GM23338 (cell line): ENCODE measurements at regions not wholly inside any gene's neighbourhood (a gene's known extent, or its start where the extent isn't known, plus 50 kb on each side); places are given as distances from the start of the nearest gene placed in this dataset.

Experiments used
- ATAC-seq: fragments of 200-7000 bp; cut with Tn5 transposase; 3 replicates; pipeline ENCODE4 v1.9.1; 2020
- DNase-seq: peaks from one replicate; pipeline ENCODE4 v3.0.0-alpha.2; 2015; ENCODE audit warnings: low spot score
- H2AFZ ChIP-seq: fragments of 200-600 bp; sonication (generic); 2 replicates; pipeline ENCODE4 v1.8.0; 2016; ENCODE audit warnings: antibody characterized with exemption, mild to moderate bottlenecking, moderate library complexity
- H3F3A ChIP-seq: fragments of 200-600 bp; sonication (generic); replicated peaks from 2 replicates; pipeline ENCODE4 v1.8.0; 2017; ENCODE audit warnings: antibody characterized with exemption, mixed run types, low read depth
- H3K27ac ChIP-seq: fragments of 200-600 bp; sonication (generic); 2 replicates; pipeline ENCODE4 v1.6.1; 2016; ENCODE audit warnings: low read depth
- H3K27me3 ChIP-seq: fragments of 200-600 bp; sonication (generic); 2 replicates; pipeline ENCODE4 v1.8.0; 2016; ENCODE audit warnings: mild to moderate bottlenecking, mixed run types, moderate library complexity; ENCODE audit not compliant: insufficient read depth
- H3K36me3 ChIP-seq: fragments of 200-600 bp; sonication (generic); 2 replicates; pipeline ENCODE4 v1.8.0; 2016; ENCODE audit warnings: mild to moderate bottlenecking; ENCODE audit not compliant: insufficient read depth
- H3K4me1 ChIP-seq: fragments of 200-600 bp; sonication (generic); 2 replicates; pipeline ENCODE4 v1.8.0; 2016; ENCODE audit warnings: mild to moderate bottlenecking, moderate library complexity; ENCODE audit not compliant: insufficient read depth
- H3K4me2 ChIP-seq: fragments of 200-600 bp; sonication (generic); 2 replicates; pipeline ENCODE4 v1.7.1; 2017; ENCODE audit warnings: mixed run types
- H3K4me3 ChIP-seq: fragments of 200-600 bp; sonication (generic); 2 replicates; pipeline ENCODE4 v1.6.1; 2016; ENCODE audit warnings: mixed run types
- H3K79me2 ChIP-seq: fragments of 200-600 bp; sonication (generic); replicated peaks from 2 replicates; pipeline ENCODE4 v1.8.0; 2017; ENCODE audit warnings: mild to moderate bottlenecking; ENCODE audit not compliant: insufficient read depth
- H3K9me2 ChIP-seq: fragments of 200-600 bp; sonication (generic); 2 replicates; pipeline ENCODE4 v1.8.0; 2017; ENCODE audit not compliant: insufficient read depth
- H4K20me1 ChIP-seq: fragments of 200-600 bp; sonication (generic); replicated peaks from 2 replicates; pipeline ENCODE4 v1.8.0; 2017; ENCODE audit warnings: mild to moderate bottlenecking; ENCODE audit not compliant: insufficient read depth
- H3K27ac Mint-ChIP-seq: 2 replicates; pipeline ENCODE4 v1.8.0; 2020; ENCODE audit warnings: inconsistent platforms, mild to moderate bottlenecking, moderate library complexity, mixed read lengths
- H3K27me3 Mint-ChIP-seq: 3 replicates; pipeline ENCODE4 v1.8.0; 2022; ENCODE audit warnings: low read depth, mild to moderate bottlenecking, moderate library complexity, mixed read lengths, inconsistent platforms; ENCODE audit not compliant: insufficient read depth, poor library complexity
- H3K36me3 Mint-ChIP-seq: 3 replicates; pipeline ENCODE4 v1.8.0; 2021; ENCODE audit warnings: low read depth, mild to moderate bottlenecking, inconsistent platforms, moderate library complexity, mixed read lengths
- H3K4me1 Mint-ChIP-seq: 3 replicates; pipeline ENCODE4 v1.8.0; 2020; ENCODE audit warnings: mild to moderate bottlenecking, inconsistent platforms, mixed read lengths
- H3K4me3 Mint-ChIP-seq: 3 replicates; pipeline ENCODE4 v1.8.0; 2021; ENCODE audit warnings: moderate library complexity, mild to moderate bottlenecking, inconsistent platforms, mixed read lengths
- H3K9me3 Mint-ChIP-seq: 3 replicates; pipeline ENCODE4 v1.8.0; 2020; ENCODE audit warnings: moderate library complexity, mild to moderate bottlenecking, inconsistent platforms, mixed read lengths
- CREB1 ChIP-seq: fragments of 250-450 bp; sonication (Bioruptor Pico); IDR thresholded peaks from 2 replicates; pipeline ENCODE4 v1.5.0; 2020; ENCODE audit warnings: low read depth, mild to moderate bottlenecking, moderate library complexity
- EZH2 ChIP-seq: fragments of 200-600 bp; sonication (generic); IDR thresholded peaks from one replicate; pipeline ENCODE4 v1.8.0; 2017; ENCODE audit warnings: antibody characterized with exemption, mild to moderate bottlenecking, low read depth; ENCODE audit not compliant: unreplicated experiment
- JUNB ChIP-seq: IDR thresholded peaks from one replicate; pipeline ENCODE4 v1.6.1; 2016; ENCODE audit warnings: antibody characterized with exemption; ENCODE audit not compliant: unreplicated experiment
- POLR2AphosphoS5 ChIP-seq: IDR thresholded peaks from 2 replicates; pipeline ENCODE4 v1.6.1; 2016; ENCODE audit warnings: antibody characterized with exemption, low read depth
- STAT1 ChIP-seq: IDR thresholded peaks from one replicate; pipeline ENCODE4 v1.6.1; 2016; ENCODE audit warnings: antibody characterized with exemption; ENCODE audit not compliant: unreplicated experiment
- ZNF114 ChIP-seq: fragments of 250-450 bp; sonication (Bioruptor Pico); IDR thresholded peaks from 2 replicates; pipeline ENCODE4 v1.5.0; 2020; ENCODE audit warnings: mild to moderate bottlenecking, moderate library complexity
- TF ChIP-seq, protein P1 (sequence below): IDR thresholded peaks from one replicate; pipeline ENCODE4 v1.6.1; 2018; ENCODE audit warnings: antibody characterized with exemption; ENCODE audit not compliant: unreplicated experiment
- TF ChIP-seq, protein P2 (sequence below), 2 experiments: fragments of 200-600 bp in 1 of 2; sonication (generic) in 1 of 2; conservative IDR thresholded peaks; 2 replicates each; pipeline versions ENCODE4 v1.5.1 to v1.6.1; 2016 to 2017; ENCODE audit warnings: antibody characterized with exemption in 2 of 2, low read depth in 2 of 2, mild to moderate bottlenecking in 2 of 2, moderate library complexity in 1 of 2
- TF ChIP-seq, protein P3 (sequence below): fragments of 250-450 bp; sonication (Bioruptor Pico); IDR thresholded peaks from 2 replicates; pipeline ENCODE4 v1.5.0; 2020; ENCODE audit warnings: mild to moderate bottlenecking, moderate library complexity
- TF ChIP-seq, protein P4 (sequence below): IDR thresholded peaks from 2 replicates; pipeline ENCODE4 v1.6.1; 2016; ENCODE audit warnings: antibody characterized with exemption

DNA sequence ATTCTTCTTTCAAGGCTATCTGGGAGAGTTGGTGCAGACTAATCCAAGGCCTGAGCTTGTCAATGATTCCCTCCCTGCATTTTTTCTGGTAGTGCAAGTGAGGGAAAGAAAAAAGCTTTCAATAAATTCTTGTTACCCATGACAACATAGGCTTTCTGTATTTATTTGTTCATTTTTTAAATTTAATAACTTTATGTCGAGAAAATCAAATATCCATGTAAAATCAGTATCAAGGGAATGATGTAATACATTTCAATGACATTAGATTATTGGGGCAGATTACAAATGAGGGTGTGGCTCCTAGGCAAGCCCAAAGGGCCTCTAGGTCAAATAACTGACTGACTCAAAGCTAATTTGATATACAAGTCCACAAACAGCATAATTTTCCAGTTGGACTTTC lies 104.0 kb downstream of the GJA1 start:
- no peaks in the 10 kb centered on the region for H3F3A ChIP-seq
- no peaks in the 10 kb centered on the region for H3K36me3 ChIP-seq
- no peaks in the 10 kb centered on the region for H3K36me3 Mint-ChIP-seq
- no peak for ATAC-seq
- no peak overlapping the region for H3K27ac Mint-ChIP-seq
- no peak overlapping the region for H2AFZ ChIP-seq
- DNase-seq: no peak
- H3K4me1 ChIP-seq: 0 out of 2 replicates have a peak, but pooled peaks cover 6% of the 10 kb centered on the region
- H3K9me3 Mint-ChIP-seq: no peaks in the 10 kb centered on the region
- H3K27me3 ChIP-seq: no peaks in the 10 kb centered on the region
- peaks cover 3% of the 10 kb centered on the region for H3K27me3 Mint-ChIP-seq
- peaks cover 15% of the 10 kb centered on the region; the same call in 2 of the 3 replicates for H3K4me1 Mint-ChIP-seq
- H3K27ac ChIP-seq: no peak overlapping the region
- H3K4me2 ChIP-seq: no peak overlapping the region
- H3K79me2 ChIP-seq: no peaks in the 10 kb centered on the region
- H4K20me1 ChIP-seq: no peaks in the 10 kb centered on the region
- TF ChIP-seq JUNB (no peak), ZNF114 (no peak), CREB1 (no peak), STAT1 (no peak), POLR2AphosphoS5 (no peak), EZH2 (no peak)
- TF ChIP-seq, protein P1, sequence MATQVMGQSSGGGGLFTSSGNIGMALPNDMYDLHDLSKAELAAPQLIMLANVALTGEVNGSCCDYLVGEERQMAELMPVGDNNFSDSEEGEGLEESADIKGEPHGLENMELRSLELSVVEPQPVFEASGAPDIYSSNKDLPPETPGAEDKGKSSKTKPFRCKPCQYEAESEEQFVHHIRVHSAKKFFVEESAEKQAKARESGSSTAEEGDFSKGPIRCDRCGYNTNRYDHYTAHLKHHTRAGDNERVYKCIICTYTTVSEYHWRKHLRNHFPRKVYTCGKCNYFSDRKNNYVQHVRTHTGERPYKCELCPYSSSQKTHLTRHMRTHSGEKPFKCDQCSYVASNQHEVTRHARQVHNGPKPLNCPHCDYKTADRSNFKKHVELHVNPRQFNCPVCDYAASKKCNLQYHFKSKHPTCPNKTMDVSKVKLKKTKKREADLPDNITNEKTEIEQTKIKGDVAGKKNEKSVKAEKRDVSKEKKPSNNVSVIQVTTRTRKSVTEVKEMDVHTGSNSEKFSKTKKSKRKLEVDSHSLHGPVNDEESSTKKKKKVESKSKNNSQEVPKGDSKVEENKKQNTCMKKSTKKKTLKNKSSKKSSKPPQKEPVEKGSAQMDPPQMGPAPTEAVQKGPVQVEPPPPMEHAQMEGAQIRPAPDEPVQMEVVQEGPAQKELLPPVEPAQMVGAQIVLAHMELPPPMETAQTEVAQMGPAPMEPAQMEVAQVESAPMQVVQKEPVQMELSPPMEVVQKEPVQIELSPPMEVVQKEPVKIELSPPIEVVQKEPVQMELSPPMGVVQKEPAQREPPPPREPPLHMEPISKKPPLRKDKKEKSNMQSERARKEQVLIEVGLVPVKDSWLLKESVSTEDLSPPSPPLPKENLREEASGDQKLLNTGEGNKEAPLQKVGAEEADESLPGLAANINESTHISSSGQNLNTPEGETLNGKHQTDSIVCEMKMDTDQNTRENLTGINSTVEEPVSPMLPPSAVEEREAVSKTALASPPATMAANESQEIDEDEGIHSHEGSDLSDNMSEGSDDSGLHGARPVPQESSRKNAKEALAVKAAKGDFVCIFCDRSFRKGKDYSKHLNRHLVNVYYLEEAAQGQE: no peak
- TF ChIP-seq, protein P2, sequence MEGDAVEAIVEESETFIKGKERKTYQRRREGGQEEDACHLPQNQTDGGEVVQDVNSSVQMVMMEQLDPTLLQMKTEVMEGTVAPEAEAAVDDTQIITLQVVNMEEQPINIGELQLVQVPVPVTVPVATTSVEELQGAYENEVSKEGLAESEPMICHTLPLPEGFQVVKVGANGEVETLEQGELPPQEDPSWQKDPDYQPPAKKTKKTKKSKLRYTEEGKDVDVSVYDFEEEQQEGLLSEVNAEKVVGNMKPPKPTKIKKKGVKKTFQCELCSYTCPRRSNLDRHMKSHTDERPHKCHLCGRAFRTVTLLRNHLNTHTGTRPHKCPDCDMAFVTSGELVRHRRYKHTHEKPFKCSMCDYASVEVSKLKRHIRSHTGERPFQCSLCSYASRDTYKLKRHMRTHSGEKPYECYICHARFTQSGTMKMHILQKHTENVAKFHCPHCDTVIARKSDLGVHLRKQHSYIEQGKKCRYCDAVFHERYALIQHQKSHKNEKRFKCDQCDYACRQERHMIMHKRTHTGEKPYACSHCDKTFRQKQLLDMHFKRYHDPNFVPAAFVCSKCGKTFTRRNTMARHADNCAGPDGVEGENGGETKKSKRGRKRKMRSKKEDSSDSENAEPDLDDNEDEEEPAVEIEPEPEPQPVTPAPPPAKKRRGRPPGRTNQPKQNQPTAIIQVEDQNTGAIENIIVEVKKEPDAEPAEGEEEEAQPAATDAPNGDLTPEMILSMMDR (conservative IDR thresholded peaks at IDR 0.05; ENCODE audit: low read depth in 2 of 2): no peak
- TF ChIP-seq, protein P3, sequence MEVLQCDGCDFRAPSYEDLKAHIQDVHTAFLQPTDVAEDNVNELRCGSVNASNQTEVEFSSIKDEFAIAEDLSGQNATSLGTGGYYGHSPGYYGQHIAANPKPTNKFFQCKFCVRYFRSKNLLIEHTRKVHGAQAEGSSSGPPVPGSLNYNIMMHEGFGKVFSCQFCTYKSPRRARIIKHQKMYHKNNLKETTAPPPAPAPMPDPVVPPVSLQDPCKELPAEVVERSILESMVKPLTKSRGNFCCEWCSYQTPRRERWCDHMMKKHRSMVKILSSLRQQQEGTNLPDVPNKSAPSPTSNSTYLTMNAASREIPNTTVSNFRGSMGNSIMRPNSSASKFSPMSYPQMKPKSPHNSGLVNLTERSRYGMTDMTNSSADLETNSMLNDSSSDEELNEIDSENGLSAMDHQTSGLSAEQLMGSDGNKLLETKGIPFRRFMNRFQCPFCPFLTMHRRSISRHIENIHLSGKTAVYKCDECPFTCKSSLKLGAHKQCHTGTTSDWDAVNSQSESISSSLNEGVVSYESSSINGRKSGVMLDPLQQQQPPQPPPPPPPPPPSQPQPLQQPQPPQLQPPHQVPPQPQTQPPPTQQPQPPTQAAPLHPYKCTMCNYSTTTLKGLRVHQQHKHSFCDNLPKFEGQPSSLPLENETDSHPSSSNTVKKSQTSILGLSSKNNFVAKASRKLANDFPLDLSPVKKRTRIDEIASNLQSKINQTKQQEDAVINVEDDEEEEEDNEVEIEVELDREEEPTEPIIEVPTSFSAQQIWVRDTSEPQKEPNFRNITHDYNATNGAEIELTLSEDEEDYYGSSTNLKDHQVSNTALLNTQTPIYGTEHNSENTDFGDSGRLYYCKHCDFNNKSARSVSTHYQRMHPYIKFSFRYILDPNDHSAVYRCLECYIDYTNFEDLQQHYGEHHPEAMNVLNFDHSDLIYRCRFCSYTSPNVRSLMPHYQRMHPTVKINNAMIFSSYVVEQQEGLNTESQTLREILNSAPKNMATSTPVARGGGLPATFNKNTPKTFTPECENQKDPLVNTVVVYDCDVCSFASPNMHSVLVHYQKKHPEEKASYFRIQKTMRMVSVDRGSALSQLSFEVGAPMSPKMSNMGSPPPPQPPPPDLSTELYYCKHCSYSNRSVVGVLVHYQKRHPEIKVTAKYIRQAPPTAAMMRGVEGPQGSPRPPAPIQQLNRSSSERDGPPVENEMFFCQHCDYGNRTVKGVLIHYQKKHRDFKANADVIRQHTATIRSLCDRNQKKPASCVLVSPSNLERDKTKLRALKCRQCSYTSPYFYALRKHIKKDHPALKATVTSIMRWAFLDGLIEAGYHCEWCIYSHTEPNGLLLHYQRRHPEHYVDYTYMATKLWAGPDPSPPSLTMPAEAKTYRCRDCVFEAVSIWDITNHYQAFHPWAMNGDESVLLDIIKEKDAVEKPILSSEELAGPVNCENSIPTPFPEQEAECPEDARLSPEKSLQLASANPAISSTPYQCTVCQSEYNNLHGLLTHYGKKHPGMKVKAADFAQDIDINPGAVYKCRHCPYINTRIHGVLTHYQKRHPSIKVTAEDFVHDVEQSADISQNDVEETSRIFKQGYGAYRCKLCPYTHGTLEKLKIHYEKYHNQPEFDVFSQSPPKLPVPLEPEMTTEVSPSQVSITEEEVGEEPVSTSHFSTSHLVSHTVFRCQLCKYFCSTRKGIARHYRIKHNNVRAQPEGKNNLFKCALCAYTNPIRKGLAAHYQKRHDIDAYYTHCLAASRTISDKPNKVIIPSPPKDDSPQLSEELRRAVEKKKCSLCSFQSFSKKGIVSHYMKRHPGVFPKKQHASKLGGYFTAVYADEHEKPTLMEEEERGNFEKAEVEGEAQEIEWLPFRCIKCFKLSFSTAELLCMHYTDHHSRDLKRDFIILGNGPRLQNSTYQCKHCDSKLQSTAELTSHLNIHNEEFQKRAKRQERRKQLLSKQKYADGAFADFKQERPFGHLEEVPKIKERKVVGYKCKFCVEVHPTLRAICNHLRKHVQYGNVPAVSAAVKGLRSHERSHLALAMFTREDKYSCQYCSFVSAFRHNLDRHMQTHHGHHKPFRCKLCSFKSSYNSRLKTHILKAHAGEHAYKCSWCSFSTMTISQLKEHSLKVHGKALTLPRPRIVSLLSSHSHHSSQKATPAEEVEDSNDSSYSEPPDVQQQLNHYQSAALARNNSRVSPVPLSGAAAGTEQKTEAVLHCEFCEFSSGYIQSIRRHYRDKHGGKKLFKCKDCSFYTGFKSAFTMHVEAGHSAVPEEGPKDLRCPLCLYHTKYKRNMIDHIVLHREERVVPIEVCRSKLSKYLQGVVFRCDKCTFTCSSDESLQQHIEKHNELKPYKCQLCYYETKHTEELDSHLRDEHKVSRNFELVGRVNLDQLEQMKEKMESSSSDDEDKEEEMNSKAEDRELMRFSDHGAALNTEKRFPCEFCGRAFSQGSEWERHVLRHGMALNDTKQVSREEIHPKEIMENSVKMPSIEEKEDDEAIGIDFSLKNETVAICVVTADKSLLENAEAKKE (CRISPR knock-in tag): no peak
- TF ChIP-seq, protein P4, sequence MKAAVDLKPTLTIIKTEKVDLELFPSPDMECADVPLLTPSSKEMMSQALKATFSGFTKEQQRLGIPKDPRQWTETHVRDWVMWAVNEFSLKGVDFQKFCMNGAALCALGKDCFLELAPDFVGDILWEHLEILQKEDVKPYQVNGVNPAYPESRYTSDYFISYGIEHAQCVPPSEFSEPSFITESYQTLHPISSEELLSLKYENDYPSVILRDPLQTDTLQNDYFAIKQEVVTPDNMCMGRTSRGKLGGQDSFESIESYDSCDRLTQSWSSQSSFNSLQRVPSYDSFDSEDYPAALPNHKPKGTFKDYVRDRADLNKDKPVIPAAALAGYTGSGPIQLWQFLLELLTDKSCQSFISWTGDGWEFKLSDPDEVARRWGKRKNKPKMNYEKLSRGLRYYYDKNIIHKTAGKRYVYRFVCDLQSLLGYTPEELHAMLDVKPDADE: no peak
- H3K4me3 ChIP-seq: no peak overlapping the region
- H3K9me2 ChIP-seq: peaks cover 2% of the 10 kb centered on the region; the same call in 1 of the 2 replicates
- no peak overlapping the region for H3K4me3 Mint-ChIP-seq
